ENCODE measurements at regions not wholly inside any gene's neighbourhood (a gene's known extent, or its start where the extent isn't known, plus 50 kb on each side); places are given as distances from the start of the nearest gene placed in this dataset.
"Not testable (repeated sequence)": the region's sequence is repeated elsewhere in the genome, so short reads cannot be mapped to it uniquely, and the experiment has no call there.

DNA sequence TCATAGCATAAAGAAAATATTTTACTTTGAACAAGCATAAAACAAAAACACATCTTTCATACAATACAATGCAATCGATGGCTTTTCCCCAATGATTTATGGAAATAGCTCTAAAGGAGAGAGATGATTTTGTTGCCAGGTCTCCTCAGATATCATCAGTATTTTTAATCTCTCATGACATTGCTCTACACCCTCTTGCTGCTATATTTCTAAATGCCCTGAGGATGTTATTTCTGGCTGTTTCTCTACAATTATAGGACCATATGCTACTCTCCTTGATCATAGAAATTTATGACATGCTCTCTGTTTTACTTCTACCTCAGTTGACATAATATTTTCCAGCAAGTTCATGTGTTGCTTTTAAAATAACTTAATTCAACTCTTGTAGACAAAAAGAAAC lies 654.9 kb upstream of the GBE1 start:
- DNase-seq (ENCODE audit: low spot score), result no peak
- FAIRE-seq, result no peak

DNA sequence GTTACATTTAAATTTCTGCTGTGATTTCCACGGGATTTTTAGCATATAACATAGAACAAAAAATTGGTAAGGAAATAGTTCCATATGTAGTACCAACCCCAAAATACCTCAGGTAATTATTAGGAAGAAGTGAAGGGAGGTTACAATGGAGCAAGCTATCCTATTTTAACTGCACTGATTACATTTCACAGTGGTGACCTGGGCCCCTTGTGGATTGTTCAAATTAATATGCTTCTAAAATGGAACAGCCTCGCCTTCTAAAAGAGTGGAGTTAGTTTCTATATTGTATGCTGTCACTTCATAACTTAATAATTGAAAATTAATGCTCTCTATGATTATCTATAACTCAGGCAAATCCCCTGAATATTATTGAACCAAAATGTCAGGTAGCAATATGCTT lies 651.7 kb upstream of the GBE1 start:
- no peak for FAIRE-seq
- DNase-seq (ENCODE audit: low spot score), result no peak

DNA sequence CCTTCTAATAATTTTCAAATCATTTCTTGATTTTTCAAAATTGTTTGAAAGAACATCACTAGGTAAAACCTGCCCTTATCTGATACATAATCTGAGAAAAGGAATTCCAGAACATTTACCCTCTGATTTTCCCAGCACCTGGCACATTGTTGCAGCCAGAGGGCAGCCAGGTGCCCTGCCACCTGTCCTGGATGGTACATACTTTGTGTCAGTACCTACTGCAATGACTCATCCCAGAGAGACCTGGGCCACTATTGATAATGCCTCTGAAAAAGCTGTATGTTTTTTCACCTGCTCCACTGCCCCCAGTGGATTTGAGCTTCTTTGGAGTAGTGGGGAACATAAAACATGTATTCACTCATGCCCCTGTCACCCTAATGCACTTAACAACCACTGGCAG lies 648.9 kb upstream of the GBE1 start:
- FAIRE-seq, result no peak
- DNase-seq (ENCODE audit: low spot score), result no peak

- no peak for DNase-seq (ENCODE audit: low spot score)
- FAIRE-seq, result no peak
These were observed 648.4 kb upstream of the GBE1 start for GRCh38 chr3:82409842-82410241.

GRCh38 chr3:82392203-82392775 lies 630.8 kb upstream of the GBE1 start:
- no peak for DNase-seq (ENCODE audit: low spot score)
- FAIRE-seq, result no peak

- FAIRE-seq (no peak), DNase-seq (ENCODE audit: low spot score) (no peak)
These were observed 629.4 kb upstream of the GBE1 start for GRCh38 chr3:82390868-82391267.

- FAIRE-seq, result no peak
- DNase-seq (ENCODE audit: low spot score), result no peak
These were observed 625.2 kb upstream of the GBE1 start for GRCh38 chr3:82386647-82387046.

DNA sequence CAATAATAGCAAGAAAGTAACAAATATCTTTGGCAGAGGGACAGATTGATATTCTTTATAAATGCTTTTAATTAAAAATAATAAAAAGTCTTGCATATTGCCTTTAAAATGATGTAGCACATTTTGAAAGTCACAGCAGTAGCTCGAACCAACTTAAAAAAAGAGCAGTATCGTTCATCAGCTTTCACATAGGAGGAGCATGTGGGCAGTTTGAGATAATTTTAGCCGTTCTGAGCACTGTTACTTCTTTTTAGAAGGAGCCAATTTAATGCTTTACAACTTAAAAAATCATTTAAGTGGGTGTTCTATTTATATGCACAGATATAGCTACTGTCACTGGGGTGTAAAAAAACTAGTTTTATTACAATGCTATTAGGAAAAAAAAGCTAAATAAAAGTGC lies 622.7 kb upstream of the GBE1 start:
- FAIRE-seq (no peak), DNase-seq (ENCODE audit: low spot score) (no peak)

GRCh38 chr3:82382831-82383230 lies 621.4 kb upstream of the GBE1 start:
- FAIRE-seq, result no peak
- no peak for DNase-seq (ENCODE audit: low spot score)

- DNase-seq (ENCODE audit: low spot score) (no peak), FAIRE-seq (no peak)
These were observed 616.9 kb upstream of the GBE1 start for GRCh38 chr3:82378392-82378791.

GRCh38 chr3:82376883-82377282 lies 615.4 kb upstream of the GBE1 start:
- FAIRE-seq (no peak), DNase-seq (ENCODE audit: low spot score) (no peak)

GRCh38 chr3:82373833-82374232 lies 612.4 kb upstream of the GBE1 start:
- not testable (repeated sequence) for FAIRE-seq

GRCh38 chr3:82364827-82365226 lies 603.4 kb upstream of the GBE1 start:
- no peak for DNase-seq (ENCODE audit: low spot score)
- no peak for FAIRE-seq

More at GRCh38 chr3:82373833-82374232, 612.4 kb upstream of the GBE1 start:
- DNase-seq (ENCODE audit: low spot score), result not testable (repeated sequence)

GRCh38 chr3:82363131-82363530 lies 601.7 kb upstream of the GBE1 start:
- no peak for DNase-seq (ENCODE audit: low spot score)
- no peak for FAIRE-seq

DNA sequence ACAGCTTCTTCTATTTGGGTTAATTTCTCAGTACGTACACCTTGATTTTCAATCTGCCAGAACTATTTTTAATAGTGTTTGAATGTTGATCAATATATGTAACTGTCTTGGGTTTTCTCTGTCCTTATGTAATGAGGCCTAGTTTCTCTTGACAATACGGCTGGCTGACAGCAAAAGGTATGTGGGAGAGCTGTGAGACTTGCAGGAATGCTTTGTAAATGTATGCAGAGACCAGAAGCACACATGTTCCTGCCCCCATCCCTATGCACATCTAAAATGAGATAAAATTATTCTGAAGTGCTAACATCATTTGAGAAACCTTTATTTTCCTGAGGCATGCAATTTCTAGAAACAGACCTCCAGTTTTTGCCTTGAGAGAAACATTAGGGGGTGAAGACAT lies 593.8 kb upstream of the GBE1 start:
- no peak for FAIRE-seq
- DNase-seq (ENCODE audit: low spot score), result no peak

DNA sequence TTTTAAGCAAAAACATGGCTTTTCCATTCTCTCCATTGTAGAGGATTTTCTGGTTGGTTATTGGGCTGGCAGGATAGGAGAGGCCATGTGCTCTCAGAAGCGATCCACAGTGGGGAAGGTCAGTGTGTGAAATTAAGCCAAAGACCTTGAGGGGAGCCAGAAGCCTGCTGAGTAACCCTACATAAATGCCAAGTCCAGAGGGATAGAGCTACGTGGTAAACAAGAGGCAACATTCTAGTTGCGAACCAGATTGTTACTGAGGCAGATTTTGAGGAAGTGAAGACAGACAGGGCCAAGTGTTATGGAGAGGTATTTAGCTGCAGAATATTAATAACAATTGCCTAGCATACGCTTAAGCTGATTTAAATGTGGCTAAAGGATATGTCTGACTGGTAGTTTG lies 592.8 kb upstream of the GBE1 start:
- DNase-seq (ENCODE audit: low spot score) (no peak), FAIRE-seq (no peak)

- FAIRE-seq (no peak), DNase-seq (ENCODE audit: low spot score) (no peak)
These were observed 592.1 kb upstream of the GBE1 start for GRCh38 chr3:82353306-82354171.

DNA sequence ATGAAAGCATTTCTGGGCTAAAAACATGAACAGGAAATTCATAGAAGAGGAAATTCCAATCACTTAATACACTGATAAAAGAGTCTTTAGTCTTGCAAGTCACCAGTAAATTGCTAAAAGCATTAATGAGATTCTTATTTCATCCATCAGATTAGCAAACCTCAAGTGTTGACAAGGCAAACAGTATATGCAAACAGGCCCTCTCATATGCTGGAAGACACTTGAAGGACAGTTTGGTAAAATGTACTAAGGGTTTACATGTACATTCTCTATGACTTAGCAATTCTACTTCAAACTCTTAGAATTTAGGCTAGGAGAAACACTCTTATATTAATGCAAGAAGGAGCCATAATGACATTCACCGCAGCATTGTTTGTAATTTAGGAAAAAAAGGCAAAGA lies 586.1 kb upstream of the GBE1 start:
- FAIRE-seq (no peak), DNase-seq (ENCODE audit: low spot score) (no peak)

DNA sequence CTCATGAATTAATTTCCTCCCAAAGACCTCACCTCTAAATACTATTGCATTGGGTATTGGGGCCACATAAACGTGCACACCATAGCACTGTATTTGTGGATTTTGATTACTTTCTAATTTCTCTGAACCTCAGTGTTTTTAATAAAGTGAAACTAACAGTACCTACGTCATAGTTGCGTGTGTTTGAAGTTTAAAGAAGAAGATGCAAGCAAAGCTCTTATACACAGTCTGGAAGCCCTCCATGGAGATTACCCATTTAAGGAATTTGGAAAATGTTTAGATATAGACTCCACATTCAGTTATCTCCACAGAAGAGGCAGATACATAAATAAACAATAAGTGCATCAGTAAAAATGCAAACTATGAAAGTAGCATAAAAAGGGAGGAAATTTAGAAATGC lies 581.1 kb upstream of the GBE1 start:
- FAIRE-seq, result no peak
- DNase-seq (ENCODE audit: low spot score), result no peak

- FAIRE-seq (peak; percentile 63), DNase-seq (ENCODE audit: low spot score) (no peak)
These were observed 567.9 kb upstream of the GBE1 start for GRCh38 chr3:82329300-82329699.

- no peak for FAIRE-seq
These were observed 550.5 kb upstream of the GBE1 start for GRCh38 chr3:82311901-82312300.

DNA sequence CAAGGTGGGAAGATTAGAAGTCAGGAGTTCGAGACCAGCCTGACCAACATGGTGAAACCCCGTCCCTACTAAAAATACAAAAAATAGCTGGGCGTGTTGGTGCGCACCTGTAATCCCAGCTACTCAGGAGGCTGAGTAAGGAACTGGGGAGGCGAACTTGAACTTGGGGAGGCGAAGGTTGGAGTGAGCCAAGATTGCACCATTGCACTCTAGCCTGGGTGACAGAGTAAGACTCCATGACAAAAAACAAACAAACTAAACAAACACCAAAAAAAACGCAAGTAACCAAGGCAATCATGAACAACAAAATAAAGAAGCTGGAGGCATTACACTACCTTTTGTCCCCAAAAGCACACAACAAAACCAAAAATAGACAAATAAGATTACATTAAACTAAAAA lies 547.3 kb upstream of the GBE1 start:
- DNase-seq (ENCODE audit: low spot score) (no peak), FAIRE-seq (no peak)

More at GRCh38 chr3:82311901-82312300, 550.5 kb upstream of the GBE1 start:
- DNase-seq (ENCODE audit: low spot score), result no peak

- FAIRE-seq (no peak), DNase-seq (ENCODE audit: low spot score) (no peak)
These were observed 544.7 kb upstream of the GBE1 start for GRCh38 chr3:82306189-82306588.

All from RCC 7860 (cell line).